Head of caudate nucleus (tissue), 42 donors: ENCODE measurements at regions not wholly inside any gene's neighbourhood (a gene's known extent, or its start where the extent isn't known, plus 50 kb on each side); places are given as distances from the start of the nearest gene placed in this dataset.

Experiments used
- DNase-seq, 42 donors: peaks; one replicate each; pipeline versions ENCODE4 v3.0.0 to v3.0.0-alpha.2; 2020 to 2021; ENCODE audit warnings: mixed read lengths in 7 of 42
- intact Hi-C: fragments of 100-400 bp; cut with DNase I; formaldehyde crosslinking; loops from one replicate; pipeline ENCODE4 v1.15.0; 2022

DNA sequence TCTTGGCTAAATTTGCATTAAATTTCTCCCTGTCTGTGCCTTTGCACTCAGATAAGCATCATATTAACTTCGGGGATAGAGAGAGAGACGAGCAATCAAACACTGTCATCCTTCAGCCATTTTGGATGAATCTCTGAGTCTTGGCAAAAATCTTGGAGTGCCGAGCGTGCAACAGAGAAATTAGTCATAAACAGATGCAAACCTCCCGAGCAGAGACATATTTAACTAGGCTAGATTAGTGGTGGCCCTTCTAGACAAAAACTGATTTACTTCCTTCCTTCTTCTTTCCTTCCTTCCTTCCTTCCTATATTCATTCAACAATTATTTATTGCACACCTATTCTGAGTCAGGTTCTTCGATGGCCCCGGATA lies 114.4 kb upstream of the BLID start:
- intact Hi-C loops, result no loop called here

DNA sequence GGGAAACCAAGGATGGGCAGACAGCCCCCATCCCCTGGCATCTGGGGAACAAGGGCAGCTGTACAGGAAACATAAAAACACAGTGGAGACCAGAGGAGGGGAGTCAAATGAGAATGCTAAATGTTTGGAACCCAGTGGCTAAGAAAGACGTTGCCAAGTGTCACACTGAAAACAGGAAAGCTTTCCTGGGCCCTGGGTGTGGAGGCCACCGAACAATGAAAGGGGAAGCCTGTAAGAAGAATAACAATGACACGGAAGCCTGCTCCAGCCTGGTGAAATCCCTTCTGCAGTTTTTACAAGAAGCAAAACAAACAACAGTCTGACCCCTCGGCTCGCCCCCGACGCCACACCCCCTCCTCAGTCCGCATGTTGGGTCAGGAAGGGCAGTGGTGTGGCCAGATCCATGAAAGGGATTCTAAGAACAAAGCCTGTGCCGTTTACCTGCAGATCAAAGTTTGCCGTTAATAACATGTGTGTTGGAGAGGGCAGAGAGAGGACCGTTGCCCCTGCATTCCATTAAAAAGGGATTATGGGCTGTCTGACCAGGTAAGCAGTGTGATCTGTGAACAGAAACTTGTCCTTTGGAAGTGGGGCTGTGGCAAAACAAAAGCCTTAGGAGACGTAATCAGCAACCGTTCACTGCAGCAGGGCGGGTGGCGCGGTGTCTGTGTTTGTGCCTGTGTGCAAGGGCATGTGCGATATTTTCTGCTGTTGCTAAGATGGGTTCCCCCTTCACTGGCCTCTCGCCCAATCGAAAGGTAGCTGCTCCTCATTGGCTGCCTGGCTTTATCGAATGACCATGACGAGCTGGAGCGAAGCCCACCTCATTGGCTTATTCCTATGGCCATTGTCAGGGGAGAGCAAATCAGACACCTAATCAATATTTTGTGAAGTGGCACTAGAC lies 113.7 kb upstream of the BLID start:
- DNase-seq, result peak in 38 of 42 donors; percentile 13 to 77 (median 57)
- intact Hi-C loops, result loop anchor here (5.0 kb wide), 1 partner anchor 63 kb away; no protein-coding TSS in a partner anchor

More for the DNA sequence above, 114.4 kb upstream of the BLID start:
- DNase-seq, result no peak

DNA sequence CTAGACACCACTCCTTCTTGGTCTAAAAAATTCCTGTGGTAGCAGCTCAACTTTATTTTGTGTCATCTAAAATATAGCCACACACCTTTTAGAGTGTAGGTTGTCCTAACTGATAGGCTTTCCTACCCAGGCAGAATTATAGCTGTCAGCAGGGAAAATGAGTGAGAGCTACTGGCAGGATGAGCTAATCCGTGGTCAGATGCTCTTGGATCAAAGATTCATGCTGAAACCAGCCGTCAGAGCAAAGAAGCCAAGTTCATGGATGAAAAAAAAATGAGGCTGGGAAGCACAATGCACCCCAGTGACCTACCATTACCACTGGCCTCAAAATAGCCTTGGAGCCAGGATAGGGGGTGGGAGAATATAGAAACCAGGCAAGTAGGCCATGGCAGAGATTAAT lies 113.1 kb upstream of the BLID start:
- peak in 2 of 42 donors; percentile 10 to 34 for DNase-seq
- intact Hi-C loops, result loop anchor here (5.0 kb wide), 1 partner anchor 63 kb away; no protein-coding TSS in a partner anchor

DNA sequence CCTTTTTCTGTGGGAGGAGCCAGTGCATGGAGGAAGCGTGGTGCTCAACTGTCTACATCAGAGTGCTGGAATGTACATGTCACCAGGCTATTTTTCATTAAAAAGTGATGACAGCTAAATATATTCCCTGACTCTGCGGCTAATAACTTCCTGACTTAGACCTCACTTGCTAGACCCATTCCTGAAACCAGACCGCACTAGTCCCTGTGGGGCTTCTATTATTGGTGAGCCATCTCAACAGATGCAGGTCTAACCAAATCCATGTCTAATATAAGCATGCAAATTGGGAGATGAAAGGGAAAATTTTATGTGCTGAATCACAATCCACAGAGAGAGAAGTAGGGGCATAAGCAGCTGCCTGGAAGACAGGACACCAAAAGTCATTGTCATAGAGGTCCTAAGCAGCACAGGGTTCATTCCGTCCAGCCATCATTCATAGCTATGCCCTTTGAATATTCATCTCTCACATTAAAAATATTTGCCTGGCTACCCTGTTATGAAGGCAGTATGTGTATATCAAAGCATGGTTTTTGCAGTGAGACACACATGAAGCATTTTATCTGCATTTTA lies 110.9 kb upstream of the BLID start:
- intact Hi-C loops, result loop anchor here (5.0 kb wide), 1 partner anchor 65 kb away; no protein-coding TSS in a partner anchor
- DNase-seq, result no peak

DNA sequence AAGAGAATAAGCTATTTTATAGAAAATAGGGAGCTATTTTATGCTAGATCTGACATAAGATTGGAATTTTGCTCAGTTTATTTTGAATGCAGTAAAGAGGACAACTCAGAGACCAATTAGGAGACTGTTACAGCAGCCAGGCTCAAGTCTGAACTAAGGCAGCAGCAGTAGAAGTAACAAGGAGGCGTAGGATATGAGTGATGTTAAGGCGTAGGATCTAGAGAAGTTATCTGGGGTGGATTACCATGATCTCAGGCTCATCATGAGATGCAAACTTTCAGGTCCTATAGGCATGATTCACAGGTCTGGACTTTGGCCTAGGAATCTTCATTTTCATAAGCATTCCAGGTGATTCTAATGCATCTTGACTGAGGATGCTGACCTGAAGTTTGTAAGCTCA lies 108.9 kb upstream of the BLID start:
- intact Hi-C loops, result loop anchor here (5.0 kb wide), 1 partner anchor 67 kb away; no protein-coding TSS in a partner anchor
- DNase-seq, result no peak

DNA sequence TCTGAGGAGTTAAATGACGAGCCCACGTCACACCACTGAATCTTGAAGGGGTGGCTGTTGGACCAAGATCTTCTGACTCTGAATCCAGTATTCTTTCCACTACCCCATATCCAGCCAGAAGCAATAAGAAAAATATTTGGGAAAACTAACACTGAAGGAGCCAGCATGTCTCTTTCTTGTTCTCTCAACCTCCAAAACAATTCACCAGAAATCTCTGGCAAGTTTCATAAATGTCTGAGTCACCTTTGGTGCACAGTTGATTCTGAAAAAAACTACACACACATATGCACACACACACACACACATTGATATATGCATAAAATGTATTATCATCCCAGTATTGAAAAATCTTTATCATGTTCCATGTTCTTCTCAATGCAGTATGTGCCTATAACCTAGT lies 104.3 kb upstream of the BLID start:
- intact Hi-C loops, result no loop called here
- DNase-seq, result no peak

DNA sequence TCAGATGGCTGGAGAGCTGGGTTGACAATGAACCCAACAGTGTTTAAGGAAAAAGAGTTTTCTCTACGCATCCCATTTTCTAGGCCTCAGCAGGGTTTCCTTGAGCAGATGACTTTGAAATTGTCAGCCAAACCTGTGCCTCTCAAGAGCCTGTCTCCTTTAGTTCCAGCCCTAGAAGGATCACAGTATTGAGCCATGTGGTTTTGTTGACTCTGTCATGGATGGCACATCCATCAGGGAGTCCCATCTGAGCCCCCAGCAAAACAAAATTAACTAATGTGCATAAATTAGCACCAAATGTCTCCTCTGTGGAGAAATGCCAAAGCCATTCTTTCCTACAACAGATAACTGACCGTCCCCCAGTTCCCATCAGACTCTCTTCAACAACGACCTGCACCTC lies 103.8 kb upstream of the BLID start:
- intact Hi-C loops, result loop anchor here (5.0 to 10.0 kb wide), 4 partner anchors 93 to 495 kb away; no protein-coding TSS in a partner anchor

DNA sequence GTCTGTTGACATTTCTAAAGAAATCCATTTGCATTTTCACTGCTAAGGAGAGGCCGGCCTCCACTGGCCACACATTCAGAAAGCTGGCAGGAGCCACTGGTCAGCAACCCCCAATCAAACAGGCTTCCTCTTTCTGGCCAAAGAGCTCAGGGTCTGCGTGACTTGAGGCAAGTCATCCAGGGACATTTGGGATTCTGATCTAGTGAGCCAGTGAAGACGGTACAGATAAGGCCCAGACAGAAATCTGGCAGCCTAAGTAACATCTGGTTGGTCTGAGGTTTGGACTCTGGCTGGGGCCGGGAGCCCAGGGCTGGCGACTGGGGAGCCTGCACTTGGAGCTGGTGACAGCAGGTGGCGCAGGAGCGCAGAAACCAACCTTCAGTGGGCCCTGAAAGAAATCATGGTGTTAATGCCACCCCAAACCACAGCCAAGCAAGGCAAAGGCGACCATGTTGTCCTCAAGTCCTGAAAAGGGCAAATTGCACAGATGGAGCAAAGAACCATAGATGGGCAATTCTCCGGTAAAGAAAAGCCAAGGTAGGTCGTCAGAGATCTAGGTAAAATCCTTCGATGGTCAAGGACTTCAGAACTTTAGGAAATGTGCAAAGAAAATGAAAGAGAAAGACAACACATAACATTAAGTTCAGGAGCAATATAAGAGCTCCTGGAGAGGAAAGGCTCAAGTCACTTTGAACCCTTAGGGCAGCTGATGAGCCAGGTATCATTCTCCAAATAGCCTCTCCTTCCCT lies 99.4 kb upstream of the BLID start:
- peak in 41 of 42 donors; percentile 66 to 94 (median 83) for DNase-seq
- intact Hi-C loops, result loop anchor here (5.0 to 10.0 kb wide), 4 partner anchors 97 to 491 kb away; no protein-coding TSS in a partner anchor

More for the DNA sequence above, 103.8 kb upstream of the BLID start:
- no peak for DNase-seq

DNA sequence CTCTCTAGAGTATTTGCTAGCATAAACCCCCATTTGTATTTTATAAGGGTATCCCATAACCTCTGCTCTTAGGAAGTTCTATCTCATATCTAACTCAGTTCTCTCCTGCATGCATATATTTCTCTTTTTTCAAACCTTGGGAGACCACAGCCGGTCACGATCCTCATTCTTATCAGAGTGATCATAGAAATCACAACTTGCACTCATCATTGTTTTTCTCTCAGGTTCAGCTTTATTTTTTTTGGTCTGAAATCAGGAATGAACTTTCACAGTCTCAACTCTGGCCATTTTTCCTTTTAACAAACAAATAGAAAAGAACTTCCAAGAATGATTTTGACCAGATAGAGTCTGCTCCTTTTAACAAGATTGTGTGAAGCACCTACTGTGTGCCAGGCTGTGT lies 98.6 kb upstream of the BLID start:
- intact Hi-C loops, result loop anchor here (10.0 kb wide), 2 partner anchors 290 to 490 kb away; no protein-coding TSS in a partner anchor

DNA sequence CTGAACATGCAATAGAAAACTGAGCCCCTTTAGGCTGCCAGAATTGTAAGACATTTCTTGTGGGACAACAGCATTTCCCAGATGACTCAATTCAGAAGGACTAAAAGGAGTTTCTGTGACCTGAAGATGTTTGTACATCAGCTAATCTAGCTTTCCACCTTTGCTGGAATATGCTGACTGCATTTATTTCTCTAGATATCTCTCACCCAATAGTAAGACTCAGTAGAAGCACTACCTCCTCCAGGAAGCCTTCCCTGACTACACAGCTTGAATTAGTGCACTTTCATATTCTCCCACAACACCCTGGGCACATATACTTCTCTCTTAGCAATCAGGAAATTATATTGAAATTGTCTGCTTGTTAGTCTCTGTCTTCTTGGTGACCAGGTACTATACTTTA lies 98.1 kb upstream of the BLID start:
- intact Hi-C loops, result loop anchor here (10.0 kb wide), 2 partner anchors 291 to 489 kb away; no protein-coding TSS in a partner anchor

More for the DNA sequence above, 98.6 kb upstream of the BLID start:
- DNase-seq, result no peak

DNA sequence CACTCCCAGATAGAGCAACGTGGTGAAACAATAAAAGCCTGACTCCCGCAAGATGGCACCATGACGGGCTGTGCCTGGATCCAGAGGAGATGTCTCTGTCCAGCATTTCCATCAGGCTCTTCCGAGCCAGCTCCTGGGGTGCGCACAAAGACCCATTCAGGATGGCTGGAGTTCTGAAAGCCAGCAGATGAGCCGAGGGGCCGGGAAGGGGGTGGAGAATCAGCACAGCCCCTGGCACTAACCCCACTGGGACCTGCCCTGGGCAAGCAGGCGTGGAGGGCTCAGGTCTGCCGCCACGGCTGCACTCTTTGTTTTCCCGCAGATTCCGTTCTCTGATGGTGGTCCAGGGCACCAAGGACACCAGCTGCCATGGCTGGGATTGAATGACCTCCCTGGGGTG lies 97.2 kb upstream of the BLID start:
- DNase-seq, result peak; percentile 69 to 94 (median 87)
- intact Hi-C loops, result loop anchor here (10.0 kb wide), 2 partner anchors 292 to 488 kb away; no protein-coding TSS in a partner anchor

More for the DNA sequence above, 98.1 kb upstream of the BLID start:
- no peak for DNase-seq

DNA sequence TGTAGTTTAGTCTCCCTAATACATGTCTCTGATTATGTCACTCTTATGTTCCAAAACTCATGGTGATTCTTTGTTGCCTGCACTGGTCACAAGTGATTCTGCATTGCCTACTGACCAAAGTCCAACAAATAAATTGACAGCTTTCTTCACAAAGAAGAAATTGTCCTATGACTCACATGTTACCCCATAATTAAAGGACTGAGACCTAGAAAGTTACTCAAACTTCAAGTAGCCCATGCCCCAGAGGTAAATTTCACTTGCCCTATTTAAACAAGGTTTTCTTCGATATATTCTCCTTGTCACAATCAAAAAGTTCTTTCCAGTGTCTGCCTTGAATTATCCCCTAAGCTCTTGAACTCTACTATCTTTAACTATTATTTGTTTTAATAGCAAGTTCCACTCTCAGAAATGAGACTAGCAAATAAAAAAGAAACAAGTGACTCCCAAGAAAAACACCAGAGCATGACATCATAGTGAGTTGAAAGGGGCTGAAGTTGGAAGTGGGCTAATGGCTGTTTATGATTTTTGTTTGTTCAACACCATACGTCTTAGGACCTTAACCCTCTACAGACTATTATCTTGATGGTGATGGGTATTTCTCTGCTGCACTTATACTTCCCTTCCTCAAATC lies 94.5 kb upstream of the BLID start:
- intact Hi-C loops, result loop anchor here (10.0 kb wide), 2 partner anchors 294 to 486 kb away; no protein-coding TSS in a partner anchor
- DNase-seq, result peak in 1 of 42 donors; percentile 63

DNA sequence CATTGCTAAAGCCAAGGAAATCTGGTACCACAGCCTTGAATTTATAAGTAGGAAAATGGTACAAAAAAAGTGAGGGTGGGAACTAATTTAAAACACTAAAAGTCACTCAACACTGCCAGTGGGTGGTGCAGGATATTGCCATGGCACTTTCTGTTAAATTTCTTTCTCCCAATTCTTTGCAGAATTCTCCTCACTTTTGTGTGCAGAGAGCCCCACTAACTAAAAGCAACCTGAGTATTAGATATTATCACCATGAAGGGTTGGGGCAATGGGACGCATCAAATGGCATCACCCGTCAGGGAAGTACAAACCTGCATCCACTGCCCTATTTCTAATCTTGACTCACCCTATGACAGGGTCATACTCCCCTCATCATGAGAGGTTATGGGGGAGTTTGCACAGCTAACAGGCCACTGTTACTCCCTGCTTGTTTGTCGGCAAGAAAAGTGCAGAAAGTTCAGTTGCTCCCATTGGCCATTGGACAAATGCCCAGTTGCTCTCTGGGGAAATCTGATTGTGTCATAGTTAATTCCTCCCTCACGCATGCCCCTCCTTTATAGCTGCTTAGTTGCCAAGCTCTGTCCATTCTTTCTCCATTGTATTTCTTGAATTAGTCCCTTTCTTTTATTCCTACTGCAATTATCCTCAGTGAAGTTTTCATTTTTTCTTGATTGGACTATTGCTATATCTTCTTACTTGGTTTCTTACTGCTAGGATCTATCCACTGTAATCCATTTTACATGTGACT lies 93.8 kb upstream of the BLID start:
- DNase-seq, result peak in 35 of 42 donors; percentile 23 to 91 (median 71)
- intact Hi-C loops, result loop anchor here (10.0 kb wide), 2 partner anchors 295 to 485 kb away; no protein-coding TSS in a partner anchor

DNA sequence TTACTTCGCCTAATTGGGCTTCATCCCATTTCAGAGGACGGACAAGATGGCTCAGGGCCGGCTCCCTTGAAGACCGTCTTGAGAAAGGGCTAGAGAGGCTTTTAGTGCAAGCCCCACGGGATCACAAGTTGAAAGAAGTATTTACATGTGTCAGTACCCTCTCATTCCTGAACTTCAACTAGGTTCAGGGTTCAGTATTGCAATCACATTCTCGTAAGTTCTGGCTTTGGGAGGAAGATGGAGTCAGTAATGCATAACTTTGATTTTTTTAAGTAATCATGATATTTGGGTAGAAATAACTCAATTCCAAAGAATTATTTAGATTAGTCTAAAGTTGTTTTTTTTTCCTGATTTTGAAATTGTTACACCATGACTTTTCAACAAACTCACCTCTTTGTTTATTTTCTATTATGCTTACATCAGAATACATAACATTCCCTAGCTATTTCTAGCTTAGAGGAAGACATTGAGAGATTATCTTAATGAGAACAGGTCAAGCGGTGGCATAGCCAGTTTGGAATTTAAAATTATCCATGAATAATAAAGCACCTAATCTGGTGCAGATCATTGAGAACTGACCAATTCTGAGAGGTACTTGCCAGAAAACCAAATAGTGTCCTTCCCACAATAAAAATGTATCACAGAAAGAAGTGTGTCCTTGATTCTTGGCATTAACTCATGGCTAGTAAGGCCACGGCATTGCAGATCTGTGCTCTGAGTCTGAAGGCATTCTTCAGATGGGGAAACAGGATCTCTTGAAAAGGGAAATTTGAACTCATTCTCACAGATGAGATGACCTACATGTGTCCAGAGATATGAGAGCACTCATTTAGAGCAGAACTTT lies 92.1 kb upstream of the BLID start:
- DNase-seq, result no peak
- intact Hi-C loops, result no loop called here

DNA sequence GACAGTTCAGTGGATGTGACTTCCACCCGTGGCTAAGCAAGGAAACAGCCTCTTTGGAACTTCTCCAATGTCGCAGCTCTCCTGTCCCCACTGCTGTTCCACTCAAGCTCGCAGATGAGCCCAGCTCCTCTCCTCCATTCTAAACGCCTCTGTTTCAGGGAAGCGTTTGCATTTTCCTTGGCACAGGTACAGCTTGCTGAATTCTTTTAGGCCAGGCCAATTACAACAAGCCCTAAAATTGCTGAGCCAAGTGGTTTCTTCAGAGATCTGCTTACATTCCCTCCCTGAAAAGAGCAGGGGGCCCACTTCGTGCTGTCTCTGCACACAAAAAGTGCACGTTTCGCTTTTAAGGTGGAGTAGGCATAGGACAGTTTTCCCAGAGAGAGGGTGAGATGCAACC lies 91.5 kb upstream of the BLID start:
- intact Hi-C loops, result no loop called here
- DNase-seq, result peak in 2 of 42 donors; percentile 32 to 58

DNA sequence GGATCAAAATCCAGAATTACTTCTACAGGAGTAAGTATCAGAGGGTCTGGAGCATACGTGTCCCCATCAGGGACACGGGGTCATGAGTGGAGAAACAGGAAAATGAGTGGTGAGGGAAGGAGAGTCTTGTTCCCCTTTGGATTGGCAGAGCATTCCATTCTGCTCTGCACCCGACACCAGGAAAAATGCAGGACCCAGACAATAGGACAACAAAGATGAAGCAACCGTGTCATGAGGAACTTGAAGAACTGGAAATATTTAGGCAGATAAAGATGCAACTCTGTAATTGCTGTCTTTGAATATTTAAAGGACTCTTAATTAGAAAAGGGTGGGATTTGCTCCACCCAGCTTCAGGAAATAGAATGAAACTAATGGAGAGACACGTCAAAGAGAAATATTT lies 89.0 kb upstream of the BLID start:
- intact Hi-C loops, result no loop called here
- no peak for DNase-seq

DNA sequence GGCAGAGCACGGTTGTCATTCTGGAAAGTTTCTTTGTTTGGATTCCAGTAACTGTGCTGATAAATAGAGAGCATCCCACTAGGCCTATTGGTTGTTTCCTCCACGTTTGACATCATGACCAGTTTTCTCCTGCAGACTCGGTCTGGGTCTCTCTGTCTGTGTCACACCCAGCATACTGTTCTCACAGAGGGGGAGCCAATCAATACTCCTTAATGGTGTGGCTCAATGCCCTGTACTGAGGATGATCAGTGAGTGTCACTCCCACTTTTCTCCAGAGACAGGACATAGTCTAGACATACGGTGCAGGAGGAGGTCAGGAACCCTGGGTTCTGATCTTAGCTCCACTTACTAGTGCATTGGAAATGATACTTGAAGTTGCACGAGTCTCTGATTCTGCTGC lies 88.2 kb upstream of the BLID start:
- no peak for DNase-seq
- intact Hi-C loops, result loop anchor here (5.0 kb wide), 1 partner anchor 547 kb away; no protein-coding TSS in a partner anchor
